Caco-2 (cell line): ENCODE measurements at regions not wholly inside any gene's neighbourhood (a gene's known extent, or its start where the extent isn't known, plus 50 kb on each side); places are given as distances from the start of the nearest gene placed in this dataset.

Experiments
- BruUV-seq: library from RNA; stranded (reverse); fragments of 400-500 nt; replicated peaks from 2 replicates; lab custom pipeline; 2021; lab: Mats Ljungman, UMichigan
- CTCF ChIA-PET: fragments of 300-600 bp; sonication (Branson Sonifier 250); formaldehyde crosslinking; loops from one replicate; lab custom pipeline; 2022; ENCODE audit warnings: antibody characterized with exemption; lab: Charles Lee
- POLR2A ChIA-PET: fragments of 300-600 bp; sonication (Branson Sonifier 250); formaldehyde crosslinking; loops from one replicate; lab custom pipeline; 2022; ENCODE audit warnings: antibody characterized with exemption; lab: Charles Lee
- DNase-seq, 2 experiments: peaks; one replicate each; pipeline versions ENCODE4 v3.0.0 to v3.0.0-alpha.2; 2020 to 2022
- H3K27me3 ChIP-seq: replicated peaks from 2 replicates; pipeline ENCODE4 v1.6.0; 2011; ENCODE audit warnings: low read length; ENCODE audit not compliant: control insufficient read depth, insufficient read depth
- H3K36me3 ChIP-seq: 2 replicates; pipeline ENCODE4 v1.5.1; 2011; ENCODE audit warnings: low read length; ENCODE audit not compliant: control insufficient read depth, insufficient read depth
- H3K4me1 ChIP-seq: fragments of 250-450 bp; sonication (Bioruptor Pico); 2 replicates; pipeline ENCODE4 v1.5.1; 2020; ENCODE audit warnings: mild to moderate bottlenecking
- H3K4me3 ChIP-seq: 2 replicates; pipeline ENCODE4 v1.5.1; 2011; ENCODE audit warnings: low read depth, mild to moderate bottlenecking, control low read depth, low read length
- H3K9me3 ChIP-seq: fragments of 250-450 bp; sonication (Bioruptor Pico); 2 replicates; pipeline ENCODE4 v1.5.1; 2020; ENCODE audit warnings: mild to moderate bottlenecking, moderate library complexity
- H3K27ac Mint-ChIP-seq: one replicate; pipeline ENCODE4 v1.8.0; 2022; ENCODE audit warnings: mixed read lengths; ENCODE audit not compliant: unreplicated experiment
- H3K27me3 Mint-ChIP-seq: one replicate; pipeline ENCODE4 v1.8.0; 2022; ENCODE audit warnings: mixed read lengths; ENCODE audit not compliant: insufficient read depth, unreplicated experiment
- H3K36me3 Mint-ChIP-seq: one replicate; pipeline ENCODE4 v1.8.0; 2022; ENCODE audit warnings: mild to moderate bottlenecking, mixed read lengths; ENCODE audit not compliant: insufficient read depth, unreplicated experiment
- H3K4me1 Mint-ChIP-seq: one replicate; pipeline ENCODE4 v1.8.0; 2022; ENCODE audit warnings: low read depth, mixed read lengths; ENCODE audit not compliant: unreplicated experiment
- H3K4me3 Mint-ChIP-seq: one replicate; pipeline ENCODE4 v1.8.0; 2022; ENCODE audit warnings: mild to moderate bottlenecking, moderate library complexity, mixed read lengths; ENCODE audit not compliant: unreplicated experiment
- H3K9me3 Mint-ChIP-seq: one replicate; pipeline ENCODE4 v1.8.0; 2022; ENCODE audit warnings: mixed read lengths; ENCODE audit not compliant: unreplicated experiment
- intact Hi-C: fragments of 100-400 bp; cut with micrococcal nuclease; formaldehyde crosslinking; loops from one replicate; pipeline ENCODE4 v1.10.0; 2022; ENCODE audit not compliant: unreplicated experiment
- TF ChIP-seq, protein P1 (sequence below), 2 experiments: fragments of 200-600 bp in 1 of 2; IDR thresholded peaks; 1 replicate in 1 of 2; 2 replicates in 1 of 2; pipeline versions ENCODE4 v1.5.1 to v1.8.0; 2011 to 2022; ENCODE audit warnings: antibody characterized with exemption in 1 of 2, control low read depth in 1 of 2, inconsistent platforms in 1 of 2, low read depth in 1 of 2, low read length in 1 of 2, mild to moderate bottlenecking in 1 of 2, moderate library complexity in 1 of 2; ENCODE audit not compliant: insufficient read depth in 1 of 2, severe bottlenecking in 1 of 2, unreplicated experiment in 1 of 2

DNA sequence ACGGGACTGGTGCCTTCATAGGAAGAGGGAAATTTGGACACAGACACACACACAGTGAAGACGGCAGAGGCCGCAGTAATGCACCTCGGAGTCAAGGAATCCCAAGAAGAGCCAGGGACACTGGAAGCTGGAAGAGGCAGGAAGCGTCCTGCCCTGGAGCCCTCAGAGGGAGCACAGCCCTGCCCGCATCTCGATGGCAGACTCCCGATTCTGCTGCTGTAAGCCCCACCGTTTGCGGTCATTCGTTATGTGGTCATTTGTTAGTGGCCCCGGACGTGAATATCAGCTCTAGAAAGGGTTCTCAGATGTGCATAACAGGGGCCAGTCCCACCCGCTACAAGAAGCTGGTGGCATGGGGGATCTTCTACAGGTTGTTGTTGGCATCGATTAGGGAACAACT is 316.6 kb downstream of the FOXL1 start:
- no TSS peak for BruUV-seq
- Mint-ChIP-seq H3K9me3 (peaks cover under 1% of the 10 kb centered on the region), H3K4me3 (no peak overlapping the region), H3K4me1 (no peaks in the 10 kb centered on the region), H3K36me3 (no peaks in the 10 kb centered on the region), H3K27me3 (peaks cover 25% of the 10 kb centered on the region), H3K27ac (no peak overlapping the region)
- Histone ChIP-seq H3K4me3 (no peak overlapping the region), H3K4me1 (no peaks in the 10 kb centered on the region), H3K9me3 (no peaks in the 10 kb centered on the region), H3K27me3 (no peaks in the 10 kb centered on the region), H3K36me3 (no peaks in the 10 kb centered on the region)
- POLR2A ChIA-PET, result no interaction called here
- intact Hi-C loops, result no loop called here
- TF ChIP-seq, protein P1, sequence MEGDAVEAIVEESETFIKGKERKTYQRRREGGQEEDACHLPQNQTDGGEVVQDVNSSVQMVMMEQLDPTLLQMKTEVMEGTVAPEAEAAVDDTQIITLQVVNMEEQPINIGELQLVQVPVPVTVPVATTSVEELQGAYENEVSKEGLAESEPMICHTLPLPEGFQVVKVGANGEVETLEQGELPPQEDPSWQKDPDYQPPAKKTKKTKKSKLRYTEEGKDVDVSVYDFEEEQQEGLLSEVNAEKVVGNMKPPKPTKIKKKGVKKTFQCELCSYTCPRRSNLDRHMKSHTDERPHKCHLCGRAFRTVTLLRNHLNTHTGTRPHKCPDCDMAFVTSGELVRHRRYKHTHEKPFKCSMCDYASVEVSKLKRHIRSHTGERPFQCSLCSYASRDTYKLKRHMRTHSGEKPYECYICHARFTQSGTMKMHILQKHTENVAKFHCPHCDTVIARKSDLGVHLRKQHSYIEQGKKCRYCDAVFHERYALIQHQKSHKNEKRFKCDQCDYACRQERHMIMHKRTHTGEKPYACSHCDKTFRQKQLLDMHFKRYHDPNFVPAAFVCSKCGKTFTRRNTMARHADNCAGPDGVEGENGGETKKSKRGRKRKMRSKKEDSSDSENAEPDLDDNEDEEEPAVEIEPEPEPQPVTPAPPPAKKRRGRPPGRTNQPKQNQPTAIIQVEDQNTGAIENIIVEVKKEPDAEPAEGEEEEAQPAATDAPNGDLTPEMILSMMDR (IDR thresholded peaks at IDR 0.05; ENCODE audit: insufficient read depth in 1 of 2, low read depth in 1 of 2, low read length in 1 of 2, severe bottlenecking in 1 of 2, unreplicated experiment in 1 of 2), result no peak
- no peak for DNase-seq
- CTCF ChIA-PET, result no interaction called here

DNA sequence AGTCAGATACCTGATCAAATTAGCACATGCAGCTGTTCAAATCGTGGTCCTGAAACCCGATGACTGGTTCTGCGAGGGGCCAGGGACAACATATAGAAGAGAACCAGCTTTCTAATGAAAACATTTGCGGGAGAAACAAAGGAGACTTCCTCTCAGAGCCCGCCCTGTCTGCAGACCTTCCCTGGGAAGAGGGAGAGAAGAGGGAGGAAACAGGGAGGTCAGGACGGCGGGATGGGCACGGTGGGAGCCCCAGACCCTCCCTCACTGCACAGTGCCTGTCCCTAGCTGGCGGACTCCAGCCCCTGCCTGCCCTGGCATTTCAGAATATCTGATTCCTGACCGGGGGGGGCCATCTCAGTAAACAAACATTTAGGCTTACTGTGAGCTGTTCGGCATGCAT is 317.3 kb downstream of the FOXL1 start:
- Histone ChIP-seq H3K4me1 (no peaks in the 10 kb centered on the region), H3K27me3 (no peaks in the 10 kb centered on the region), H3K36me3 (no peaks in the 10 kb centered on the region), H3K4me3 (no peak overlapping the region), H3K9me3 (no peaks in the 10 kb centered on the region)
- no peak for DNase-seq
- no TSS peak for BruUV-seq
- TF ChIP-seq, protein P1 (IDR thresholded peaks at IDR 0.05; ENCODE audit: insufficient read depth in 1 of 2, low read depth in 1 of 2, low read length in 1 of 2, severe bottlenecking in 1 of 2, unreplicated experiment in 1 of 2), result no peak
- ChIA-PET POLR2A (no interaction called here), CTCF (no interaction called here)
- intact Hi-C loops, result no loop called here
- Mint-ChIP-seq H3K36me3 (no peaks in the 10 kb centered on the region), H3K27me3 (peaks cover 25% of the 10 kb centered on the region), H3K4me1 (no peaks in the 10 kb centered on the region), H3K27ac (no peak overlapping the region), H3K9me3 (no peaks in the 10 kb centered on the region), H3K4me3 (no peak overlapping the region)

DNA sequence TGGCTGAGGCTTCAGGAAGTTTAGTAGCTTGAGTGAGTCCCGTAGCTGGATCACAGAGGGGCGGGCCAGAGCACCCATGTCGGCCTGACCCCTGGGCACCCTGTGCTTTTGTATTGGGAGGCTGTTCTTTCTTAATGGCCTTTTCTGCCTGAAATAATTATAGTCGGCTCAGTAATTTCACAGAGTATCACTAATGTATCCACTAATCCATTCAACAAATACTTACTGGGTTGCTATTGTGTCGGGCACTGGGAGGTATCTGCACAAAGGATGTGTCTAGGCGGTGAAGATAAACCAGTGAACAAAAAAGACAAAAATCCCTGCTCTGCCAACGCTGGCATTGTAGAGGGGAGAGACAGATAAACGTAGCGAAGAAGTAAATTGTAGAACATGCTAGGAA is 318.6 kb downstream of the FOXL1 start:
- intact Hi-C loops, result no loop called here
- H3K4me3 Mint-ChIP-seq, result no peak overlapping the region
- no peak for DNase-seq
- H3K27ac Mint-ChIP-seq, result no peak overlapping the region
- Histone ChIP-seq H3K36me3 (no peaks in the 10 kb centered on the region), H3K27me3 (no peaks in the 10 kb centered on the region), H3K4me3 (no peak overlapping the region), H3K4me1 (no peaks in the 10 kb centered on the region), H3K9me3 (no peaks in the 10 kb centered on the region)
- TF ChIP-seq, protein P1 (IDR thresholded peaks at IDR 0.05; ENCODE audit: insufficient read depth in 1 of 2, low read depth in 1 of 2, low read length in 1 of 2, severe bottlenecking in 1 of 2, unreplicated experiment in 1 of 2), result no peak
- BruUV-seq, result no TSS peak
- H3K4me1 Mint-ChIP-seq, result no peaks in the 10 kb centered on the region
- CTCF ChIA-PET, result no interaction called here
- H3K9me3 Mint-ChIP-seq, result no peaks in the 10 kb centered on the region
- no peaks in the 10 kb centered on the region for H3K36me3 Mint-ChIP-seq
- H3K27me3 Mint-ChIP-seq, result peaks cover 29% of the 10 kb centered on the region
- POLR2A ChIA-PET, result no interaction called here
